ENCODE measurements at regions not wholly inside any gene's neighbourhood (a gene's known extent, or its start where the extent isn't known, plus 50 kb on each side); places are given as distances from the start of the nearest gene placed in this dataset.

GRCh38 chr9:16161483-16161882 lies 608.6 kb downstream of the CCDC171 start:
- Mint-ChIP-seq H3K4me1 (peaks cover 16% of the 10 kb centered on the region), H3K36me3 (ENCODE audit: low read depth) (no peaks in the 10 kb centered on the region), H3K27me3 (ENCODE audit: low read depth, poor library complexity) (peaks cover 16% of the 10 kb centered on the region)

GRCh38 chr9:16170119-16170518 lies 617.3 kb downstream of the CCDC171 start:
- Mint-ChIP-seq H3K4me1 (peaks cover 43% of the 10 kb centered on the region), H3K27ac (no peak overlapping the region), H3K36me3 (ENCODE audit: low read depth) (no peaks in the 10 kb centered on the region), H3K4me3 (no peak overlapping the region), H3K9me3 (peaks cover 8% of the 10 kb centered on the region), H3K27me3 (ENCODE audit: low read depth, poor library complexity) (peaks cover 60% of the 10 kb centered on the region)
- no peak for TF ChIP-seq CTCF (IDR thresholded peaks at IDR 0.05)
- no peak for DNase-seq

More at GRCh38 chr9:16161483-16161882, 608.6 kb downstream of the CCDC171 start:
- DNase-seq = no peak
- H3K27ac Mint-ChIP-seq = no peak overlapping the region
- no peak overlapping the region for H3K4me3 Mint-ChIP-seq
- TF ChIP-seq CTCF (IDR thresholded peaks at IDR 0.05) = no peak
- H3K9me3 Mint-ChIP-seq = peaks cover 8% of the 10 kb centered on the region

- no peak for TF ChIP-seq CTCF (IDR thresholded peaks at IDR 0.05)
- H3K27ac Mint-ChIP-seq = peak overlapping the region; percentile 17
- H3K4me3 Mint-ChIP-seq = peak overlapping the region; percentile 32
Observed at GRCh38 chr9:16171911-16172310, 619.1 kb downstream of the CCDC171 start.

GRCh38 chr9:16172796-16173195 lies 620.0 kb downstream of the CCDC171 start:
- no peak for TF ChIP-seq CTCF (IDR thresholded peaks at IDR 0.05)
- DNase-seq = no peak
- Mint-ChIP-seq H3K4me1 (peaks cover 43% of the 10 kb centered on the region), H3K9me3 (no peaks in the 10 kb centered on the region), H3K36me3 (ENCODE audit: low read depth) (no peaks in the 10 kb centered on the region), H3K27me3 (ENCODE audit: low read depth, poor library complexity) (peaks cover 44% of the 10 kb centered on the region), H3K4me3 (no peak overlapping the region), H3K27ac (no peak overlapping the region)

More at GRCh38 chr9:16171911-16172310, 619.1 kb downstream of the CCDC171 start:
- DNase-seq = peak; percentile 55
- peaks cover 43% of the 10 kb centered on the region for H3K4me1 Mint-ChIP-seq
- no peaks in the 10 kb centered on the region for H3K9me3 Mint-ChIP-seq
- H3K36me3 Mint-ChIP-seq (ENCODE audit: low read depth) = no peaks in the 10 kb centered on the region
- peaks cover 53% of the 10 kb centered on the region for H3K27me3 Mint-ChIP-seq (ENCODE audit: low read depth, poor library complexity)

- no peaks in the 10 kb centered on the region for H3K9me3 Mint-ChIP-seq
- no peak for DNase-seq
- peaks cover 28% of the 10 kb centered on the region for H3K27me3 Mint-ChIP-seq (ENCODE audit: low read depth, poor library complexity)
- no peak for TF ChIP-seq CTCF (IDR thresholded peaks at IDR 0.05)
- no peak overlapping the region for H3K27ac Mint-ChIP-seq
- peaks cover 43% of the 10 kb centered on the region for H3K4me1 Mint-ChIP-seq
- no peaks in the 10 kb centered on the region for H3K36me3 Mint-ChIP-seq (ENCODE audit: low read depth)
- H3K4me3 Mint-ChIP-seq = no peak overlapping the region
Observed at GRCh38 chr9:16174915-16175314, 622.1 kb downstream of the CCDC171 start.

GRCh38 chr9:16175461-16175860 lies 622.6 kb downstream of the CCDC171 start:
- no peak for TF ChIP-seq CTCF (IDR thresholded peaks at IDR 0.05)
- Mint-ChIP-seq H3K36me3 (ENCODE audit: low read depth) (no peaks in the 10 kb centered on the region), H3K9me3 (no peaks in the 10 kb centered on the region), H3K4me1 (peaks cover 43% of the 10 kb centered on the region), H3K27ac (no peak overlapping the region), H3K27me3 (ENCODE audit: low read depth, poor library complexity) (peaks cover 23% of the 10 kb centered on the region), H3K4me3 (no peak overlapping the region)
- no peak for DNase-seq

Measured in nephron progenitor cell (in vitro differentiated cells).